D341Med (cell line): ENCODE measurements at regions not wholly inside any gene's neighbourhood (a gene's known extent, or its start where the extent isn't known, plus 50 kb on each side); places are given as distances from the start of the nearest gene placed in this dataset.
"Not testable (repeated sequence)": the region's sequence is repeated elsewhere in the genome, so short reads cannot be mapped to it uniquely, and the experiment has no call there.

Experiments
- DNase-seq: peaks from one replicate; pipeline ENCODE4 v3.0.0; 2012; ENCODE audit warnings: low spot score

- DNase-seq = no peak
These were observed 368.5 kb downstream of the KIF2B start for GRCh38 chr17:54191261-54191660.

GRCh38 chr17:54194268-54194667 lies 371.5 kb downstream of the KIF2B start:
- no peak for DNase-seq

- peak; percentile 61 for DNase-seq
These were observed 374.0 kb downstream of the KIF2B start for GRCh38 chr17:54196751-54197150.

GRCh38 chr17:54201380-54201779 lies 378.7 kb downstream of the KIF2B start:
- DNase-seq = not testable (repeated sequence)

- DNase-seq = no peak
These were observed 398.1 kb downstream of the KIF2B start for GRCh38 chr17:54220829-54221228.

- no peak for DNase-seq
These were observed 398.8 kb downstream of the KIF2B start for GRCh38 chr17:54221499-54221898.

GRCh38 chr17:54235571-54235970 lies 412.8 kb downstream of the KIF2B start:
- DNase-seq = no peak

- DNase-seq = no peak
These were observed 415.3 kb downstream of the KIF2B start for GRCh38 chr17:54237911-54238515.

- DNase-seq = no peak
These were observed 416.6 kb downstream of the KIF2B start for GRCh38 chr17:54239291-54239690.

GRCh38 chr17:54255696-54256095 lies 433.0 kb downstream of the KIF2B start:
- no peak for DNase-seq

GRCh38 chr17:54256401-54256929 lies 433.7 kb downstream of the KIF2B start:
- DNase-seq = no peak

- DNase-seq = no peak
These were observed 434.7 kb downstream of the KIF2B start for GRCh38 chr17:54257440-54257839.

- peak; percentile 33 for DNase-seq
These were observed 436.7 kb downstream of the KIF2B start for GRCh38 chr17:54259476-54259875.

- no peak for DNase-seq
These were observed 438.7 kb downstream of the KIF2B start for GRCh38 chr17:54261465-54261864.

- no peak for DNase-seq
These were observed 447.2 kb downstream of the KIF2B start for GRCh38 chr17:54269881-54270280.

- DNase-seq = no peak
These were observed 447.8 kb downstream of the KIF2B start for GRCh38 chr17:54270499-54270898.

GRCh38 chr17:54277868-54278267 lies 455.1 kb downstream of the KIF2B start:
- DNase-seq = no peak

- DNase-seq = no peak
These were observed 458.0 kb downstream of the KIF2B start for GRCh38 chr17:54280741-54281140.

- DNase-seq = no peak
These were observed 460.2 kb downstream of the KIF2B start for GRCh38 chr17:54282886-54283285.

- no peak for DNase-seq
These were observed 484.6 kb downstream of the KIF2B start for GRCh38 chr17:54307351-54307750.

- DNase-seq = no peak
These were observed 502.1 kb downstream of the KIF2B start for GRCh38 chr17:54324813-54325212.

- DNase-seq = no peak
These were observed 517.0 kb downstream of the KIF2B start for GRCh38 chr17:54339731-54340130.

- no peak for DNase-seq
These were observed 524.8 kb downstream of the KIF2B start for GRCh38 chr17:54347495-54347894.

GRCh38 chr17:54348234-54348633 lies 525.5 kb downstream of the KIF2B start:
- no peak for DNase-seq
